HG03139 (cell line): ENCODE measurements at regions not wholly inside any gene's neighbourhood (a gene's known extent, or its start where the extent isn't known, plus 50 kb on each side); places are given as distances from the start of the nearest gene placed in this dataset.
"Not testable (repeated sequence)": the region's sequence is repeated elsewhere in the genome, so short reads cannot be mapped to it uniquely, and the experiment has no call there.

Source experiments
- ATAC-seq: cut with Tn5 transposase; IDR thresholded peaks from one replicate; pipeline ENCODE4 v1.9.1; 2021; ENCODE audit not compliant: unreplicated experiment

GRCh38 chr13:79896851-79897250, 415.9 kb downstream of the NDFIP2 start:
- no peak for ATAC-seq

- ATAC-seq = no peak
Observed at GRCh38 chr13:79895416-79895815, 414.5 kb downstream of the NDFIP2 start.

- ATAC-seq = not testable (repeated sequence)
Observed at GRCh38 chr13:79887278-79887677, 406.3 kb downstream of the NDFIP2 start.

GRCh38 chr13:79886601-79887000, 405.6 kb downstream of the NDFIP2 start:
- ATAC-seq = no peak

GRCh38 chr13:79884890-79885289, 403.9 kb downstream of the NDFIP2 start:
- ATAC-seq = no peak

- no peak for ATAC-seq
Observed at GRCh38 chr13:79883216-79883615, 402.3 kb downstream of the NDFIP2 start.

GRCh38 chr13:79880818-79881217, 399.9 kb downstream of the NDFIP2 start:
- ATAC-seq = no peak

- no peak for ATAC-seq
Observed at GRCh38 chr13:79874396-79875360, 393.7 kb downstream of the NDFIP2 start.

GRCh38 chr13:79871594-79871993, 390.6 kb downstream of the NDFIP2 start:
- ATAC-seq = no peak

- no peak for ATAC-seq
Observed at GRCh38 chr13:79870766-79871165, 389.8 kb downstream of the NDFIP2 start.

GRCh38 chr13:79870123-79870522, 389.2 kb downstream of the NDFIP2 start:
- no peak for ATAC-seq

- no peak for ATAC-seq
Observed at GRCh38 chr13:79869326-79869725, 388.4 kb downstream of the NDFIP2 start.

GRCh38 chr13:79867254-79867653, 386.3 kb downstream of the NDFIP2 start:
- no peak for ATAC-seq

GRCh38 chr13:79866436-79866835, 385.5 kb downstream of the NDFIP2 start:
- ATAC-seq = no peak

GRCh38 chr13:79862515-79862914, 381.6 kb downstream of the NDFIP2 start:
- no peak for ATAC-seq

GRCh38 chr13:79861731-79862130, 380.8 kb downstream of the NDFIP2 start:
- ATAC-seq = no peak

- ATAC-seq = no peak
Observed at GRCh38 chr13:79860791-79861190, 379.8 kb downstream of the NDFIP2 start.

GRCh38 chr13:79859756-79860155, 378.8 kb downstream of the NDFIP2 start:
- no peak for ATAC-seq

GRCh38 chr13:79853251-79853650, 372.3 kb downstream of the NDFIP2 start:
- ATAC-seq = no peak

- ATAC-seq = no peak
Observed at GRCh38 chr13:79851318-79851717, 370.4 kb downstream of the NDFIP2 start.

- no peak for ATAC-seq
Observed at GRCh38 chr13:79847882-79848592, 367.1 kb downstream of the NDFIP2 start.

- ATAC-seq = no peak
Observed at GRCh38 chr13:79846386-79846785, 365.4 kb downstream of the NDFIP2 start.
